Gastrocnemius medialis (tissue), 4 donors: ENCODE measurements at regions not wholly inside any gene's neighbourhood (a gene's known extent, or its start where the extent isn't known, plus 50 kb on each side); places are given as distances from the start of the nearest gene placed in this dataset.

ENCODE experiments used
- POLR2A ChIP-seq, 2 donors: fragments of 450-650 bp; IDR thresholded peaks; one replicate each; pipeline ENCODE4 v1.6.1; 2017; ENCODE audit warnings: antibody characterized with exemption in 2 of 2, mild to moderate bottlenecking in 2 of 2, moderate library complexity in 2 of 2
- TF ChIP-seq, protein P1 (sequence below), 5 experiments: fragments of 450-650 bp in 3 of 5; fragments of 200-600 bp in 2 of 5; sonication (generic) in 2 of 5; IDR thresholded peaks in 4 of 5; conservative IDR thresholded peaks in 1 of 5; 1 replicate in 4 of 5; 2 replicates in 1 of 5; pipeline ENCODE4 v1.5.1; 2016 to 2019; ENCODE audit warnings: antibody characterized with exemption in 5 of 5, mild to moderate bottlenecking in 3 of 5, moderate library complexity in 3 of 5

DNA sequence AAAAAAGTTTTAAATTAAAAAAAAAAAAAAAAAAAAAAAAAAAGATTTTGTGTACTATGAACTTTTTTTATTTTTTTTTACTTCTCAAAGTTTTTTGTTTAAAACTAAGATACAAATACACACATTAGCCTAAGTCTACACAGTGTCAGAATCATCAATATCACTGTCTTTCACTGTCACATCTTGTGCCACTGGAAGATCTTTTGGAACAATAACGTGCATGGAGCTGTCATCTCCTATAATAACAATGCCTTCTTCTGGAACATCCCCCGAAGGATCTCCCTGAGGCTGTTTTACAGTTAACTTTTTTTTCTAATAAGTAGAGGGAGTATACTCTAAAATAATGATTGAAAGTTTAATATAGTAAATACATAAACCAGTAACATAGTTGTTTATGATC, 295.7 kb downstream of the KCNJ2 start:
- TF ChIP-seq, protein P1, sequence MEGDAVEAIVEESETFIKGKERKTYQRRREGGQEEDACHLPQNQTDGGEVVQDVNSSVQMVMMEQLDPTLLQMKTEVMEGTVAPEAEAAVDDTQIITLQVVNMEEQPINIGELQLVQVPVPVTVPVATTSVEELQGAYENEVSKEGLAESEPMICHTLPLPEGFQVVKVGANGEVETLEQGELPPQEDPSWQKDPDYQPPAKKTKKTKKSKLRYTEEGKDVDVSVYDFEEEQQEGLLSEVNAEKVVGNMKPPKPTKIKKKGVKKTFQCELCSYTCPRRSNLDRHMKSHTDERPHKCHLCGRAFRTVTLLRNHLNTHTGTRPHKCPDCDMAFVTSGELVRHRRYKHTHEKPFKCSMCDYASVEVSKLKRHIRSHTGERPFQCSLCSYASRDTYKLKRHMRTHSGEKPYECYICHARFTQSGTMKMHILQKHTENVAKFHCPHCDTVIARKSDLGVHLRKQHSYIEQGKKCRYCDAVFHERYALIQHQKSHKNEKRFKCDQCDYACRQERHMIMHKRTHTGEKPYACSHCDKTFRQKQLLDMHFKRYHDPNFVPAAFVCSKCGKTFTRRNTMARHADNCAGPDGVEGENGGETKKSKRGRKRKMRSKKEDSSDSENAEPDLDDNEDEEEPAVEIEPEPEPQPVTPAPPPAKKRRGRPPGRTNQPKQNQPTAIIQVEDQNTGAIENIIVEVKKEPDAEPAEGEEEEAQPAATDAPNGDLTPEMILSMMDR (IDR thresholded peaks at IDR 0.05 in 4 of 5, conservative IDR thresholded peaks at IDR 0.05 in 1 of 5): no peak
- TF ChIP-seq POLR2A (IDR thresholded peaks at IDR 0.05): no peak
